ENCODE measurements at regions not wholly inside any gene's neighbourhood (a gene's known extent, or its start where the extent isn't known, plus 50 kb on each side); places are given as distances from the start of the nearest gene placed in this dataset.

- no peak for ATAC-seq
These were observed 197.4 kb upstream of the KLF14 start for GRCh38 chr7:130931423-130931822.

DNA sequence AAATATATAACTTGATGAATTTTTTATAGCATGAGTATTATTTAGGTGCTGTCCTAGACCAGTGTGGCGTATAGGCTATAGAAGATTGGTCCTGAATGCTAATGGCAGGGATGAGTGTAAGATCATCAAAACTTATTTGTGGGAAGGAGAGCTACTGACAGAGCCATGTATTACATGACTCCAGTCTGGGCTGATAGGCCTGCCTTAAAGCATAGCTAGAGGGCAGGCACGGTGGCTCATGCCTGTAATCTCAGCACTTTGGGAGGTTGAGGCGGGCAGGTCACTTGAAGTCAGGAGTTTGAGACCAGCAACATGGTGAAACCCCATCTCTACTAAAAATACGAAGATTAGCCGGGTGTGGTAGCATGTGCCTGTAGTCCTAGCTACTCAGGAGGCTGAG is 198.1 kb upstream of the KLF14 start:
- ATAC-seq: no peak

DNA sequence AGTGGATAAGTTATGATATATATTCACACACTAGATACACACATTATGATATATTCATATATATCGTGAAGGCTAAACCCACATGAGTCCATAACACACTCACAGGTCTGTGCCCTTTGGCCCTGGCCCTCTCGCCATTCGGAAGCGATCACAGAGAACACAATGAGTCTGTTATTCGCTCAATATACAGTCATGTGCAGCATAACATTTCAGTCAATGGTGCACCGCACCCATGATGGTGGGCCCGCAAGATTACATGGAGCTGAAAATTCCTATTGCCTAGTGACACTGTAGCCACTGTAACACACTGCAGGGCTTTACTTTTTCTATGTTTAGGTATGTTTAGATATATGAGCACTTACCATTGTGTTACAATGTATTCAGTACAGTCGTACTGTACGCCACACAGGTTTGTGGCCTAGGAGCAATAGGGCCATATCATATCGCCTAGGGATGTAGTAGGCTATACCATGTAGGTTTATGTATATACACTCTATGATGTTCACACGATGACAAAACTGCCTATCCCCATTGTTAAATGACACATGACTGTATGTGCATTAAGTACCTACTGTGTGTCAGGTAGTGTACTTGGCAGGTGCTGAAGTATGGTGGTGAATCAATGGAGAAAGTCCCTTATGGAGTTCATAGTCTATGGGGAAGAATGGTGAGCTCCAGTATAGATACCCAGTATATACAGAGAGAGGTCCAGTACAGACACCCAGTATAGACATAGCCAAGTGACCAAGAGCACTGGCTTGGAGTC is 198.8 kb upstream of the KLF14 start:
- peak; percentile 6 for ATAC-seq

DNA sequence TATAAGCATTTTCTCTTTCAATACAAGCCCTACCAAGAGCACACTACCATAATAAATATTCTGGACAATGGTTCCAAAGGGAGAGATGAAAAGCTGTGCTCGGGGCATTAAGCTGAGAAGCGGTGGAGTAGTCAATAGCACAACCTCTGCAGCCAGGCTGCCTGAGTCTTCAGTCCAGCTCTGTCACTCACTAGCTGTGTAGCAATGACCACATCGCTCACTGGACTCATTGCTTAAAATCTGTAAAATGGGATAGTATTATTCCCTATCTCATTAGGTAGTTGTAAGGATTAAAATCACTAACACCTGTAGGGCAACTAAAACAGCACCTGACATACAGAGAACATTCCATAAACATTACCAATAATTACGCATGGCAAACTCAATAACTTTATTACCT is 199.9 kb upstream of the KLF14 start:
- no peak for ATAC-seq

- no peak for ATAC-seq
These were observed 201.7 kb upstream of the KLF14 start for GRCh38 chr7:130935564-130936157.

DNA sequence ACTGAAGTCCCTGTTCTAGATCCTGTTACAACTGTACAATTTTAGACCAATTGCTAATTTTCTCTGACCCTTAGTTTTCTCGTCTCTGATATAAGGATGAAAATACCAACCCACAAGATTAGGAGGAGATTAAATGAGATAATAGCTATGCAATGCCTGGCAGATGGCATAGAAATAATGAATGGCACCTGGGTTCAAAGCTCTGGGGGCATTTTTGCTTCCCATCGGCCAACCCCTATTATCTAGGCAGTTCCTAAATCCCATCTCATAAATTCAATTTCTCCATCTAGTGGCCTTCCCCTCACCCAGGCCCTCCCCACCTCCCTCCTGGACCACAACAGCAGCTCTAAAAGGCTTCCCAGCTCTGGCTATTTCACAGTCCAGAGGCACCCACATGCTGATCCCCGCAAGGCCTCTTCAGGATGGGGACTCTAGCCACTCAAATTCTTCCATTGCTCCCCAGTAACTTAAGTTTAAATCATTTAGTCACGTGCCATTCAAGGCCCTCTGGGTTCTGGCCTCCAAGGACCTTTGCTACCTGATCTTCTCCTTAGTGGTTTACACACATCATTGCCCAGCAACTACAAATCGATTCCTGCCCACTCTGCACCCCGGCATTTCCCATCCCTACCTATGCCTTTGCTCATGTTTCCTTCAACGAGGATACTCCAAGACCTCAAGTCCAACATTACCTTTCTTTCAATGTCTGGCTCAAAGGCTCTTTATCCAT is 202.4 kb upstream of the KLF14 start:
- no peak for ATAC-seq

- no peak for ATAC-seq
These were observed 203.0 kb upstream of the KLF14 start for GRCh38 chr7:130937016-130937415.

GRCh38 chr7:130937830-130938229 is 203.8 kb upstream of the KLF14 start:
- ATAC-seq: no peak

DNA sequence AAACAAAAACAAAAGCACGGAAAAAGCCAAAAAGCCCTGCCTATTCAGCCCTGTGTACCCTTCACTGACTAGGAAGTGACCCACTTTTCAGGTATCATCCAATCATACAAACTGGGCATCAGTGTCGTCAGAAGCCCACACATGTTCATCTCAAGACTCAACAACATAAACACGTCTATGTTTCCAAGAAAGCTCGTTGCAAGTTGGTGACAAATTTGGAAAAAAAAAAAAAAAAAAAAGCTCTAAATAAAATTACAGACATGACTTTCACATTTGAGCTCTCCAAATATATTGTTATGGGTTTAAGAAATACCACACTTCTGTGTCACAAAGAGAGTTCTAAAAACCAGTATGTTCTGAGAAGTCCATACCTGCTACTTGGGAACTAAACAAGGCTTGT is 204.7 kb upstream of the KLF14 start:
- peak; percentile 77 for ATAC-seq

GRCh38 chr7:130939321-130940095 is 205.5 kb upstream of the KLF14 start:
- ATAC-seq: no peak

DNA sequence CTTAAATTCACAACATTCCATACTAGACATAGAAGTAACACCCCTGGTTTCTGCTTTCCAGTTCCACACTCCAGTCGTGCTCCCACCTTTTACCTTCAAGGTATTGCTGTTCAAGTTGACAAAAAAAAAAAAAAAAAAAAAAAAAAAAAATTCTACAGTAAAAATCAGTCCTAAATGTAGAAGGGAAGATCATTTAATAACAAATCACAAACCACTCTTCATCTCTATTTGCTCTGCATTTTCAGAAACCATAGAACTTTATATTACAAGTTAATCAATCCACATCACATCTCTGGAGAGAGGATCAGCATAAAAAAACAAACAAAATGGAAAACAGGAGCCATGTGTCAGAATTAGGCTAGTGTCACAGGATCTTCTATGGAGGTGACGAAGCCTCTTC is 206.3 kb upstream of the KLF14 start:
- no peak for ATAC-seq

DNA sequence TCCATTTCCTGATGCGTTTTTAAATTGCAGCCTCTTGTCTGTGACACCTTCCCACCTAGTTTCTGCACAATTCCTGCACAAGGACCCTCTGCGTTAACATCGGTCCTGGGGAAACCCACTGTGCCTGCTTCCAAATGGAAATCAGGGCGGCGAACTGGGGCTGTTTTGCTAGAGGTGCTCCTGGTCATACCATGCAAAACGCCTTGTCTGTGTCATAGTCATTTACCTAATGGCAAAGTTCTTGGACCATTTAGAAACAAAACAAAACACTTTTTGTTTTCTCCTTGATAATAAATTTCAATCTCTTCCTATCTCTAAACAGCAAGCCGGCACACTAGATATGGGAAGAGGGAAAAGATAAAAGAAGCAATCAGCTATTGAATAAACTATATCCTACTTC is 206.9 kb upstream of the KLF14 start:
- no peak for ATAC-seq

- ATAC-seq: no peak
These were observed 207.6 kb upstream of the KLF14 start for GRCh38 chr7:130941322-130942210.

DNA sequence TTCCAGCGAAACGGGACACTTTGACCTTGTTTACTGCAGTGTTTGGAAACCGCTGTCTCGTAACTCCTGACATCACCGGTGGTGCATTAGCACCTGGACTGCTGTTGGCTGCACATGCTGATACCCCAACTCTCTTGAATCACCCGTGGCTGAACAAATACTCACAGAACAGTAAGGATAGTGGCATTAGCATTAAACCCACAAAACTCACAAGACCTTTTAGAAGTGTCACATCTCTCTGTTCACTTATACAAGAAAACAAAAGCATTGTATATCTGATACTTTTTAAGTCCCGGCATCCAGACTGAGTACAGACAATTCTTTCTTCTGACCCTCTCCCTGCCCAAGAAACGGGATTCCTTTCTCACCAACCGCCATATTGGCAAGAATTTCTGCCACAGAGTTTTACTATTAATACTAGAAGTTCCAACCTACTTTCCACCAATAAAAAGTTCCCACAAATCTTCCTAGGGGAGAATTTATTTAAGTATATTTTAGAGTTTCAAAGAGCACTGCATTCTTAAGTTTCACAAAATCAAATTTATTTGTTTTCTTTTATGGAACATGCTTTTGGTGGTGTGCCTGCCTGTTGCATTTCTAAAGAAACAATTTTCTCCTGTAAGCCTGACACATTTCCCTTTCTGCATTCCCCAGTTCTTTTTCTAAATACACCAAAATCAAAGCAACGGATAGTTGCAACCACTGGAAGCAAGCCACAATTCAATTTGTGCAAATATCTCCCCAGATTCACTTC is 208.4 kb upstream of the KLF14 start:
- no peak for ATAC-seq

DNA sequence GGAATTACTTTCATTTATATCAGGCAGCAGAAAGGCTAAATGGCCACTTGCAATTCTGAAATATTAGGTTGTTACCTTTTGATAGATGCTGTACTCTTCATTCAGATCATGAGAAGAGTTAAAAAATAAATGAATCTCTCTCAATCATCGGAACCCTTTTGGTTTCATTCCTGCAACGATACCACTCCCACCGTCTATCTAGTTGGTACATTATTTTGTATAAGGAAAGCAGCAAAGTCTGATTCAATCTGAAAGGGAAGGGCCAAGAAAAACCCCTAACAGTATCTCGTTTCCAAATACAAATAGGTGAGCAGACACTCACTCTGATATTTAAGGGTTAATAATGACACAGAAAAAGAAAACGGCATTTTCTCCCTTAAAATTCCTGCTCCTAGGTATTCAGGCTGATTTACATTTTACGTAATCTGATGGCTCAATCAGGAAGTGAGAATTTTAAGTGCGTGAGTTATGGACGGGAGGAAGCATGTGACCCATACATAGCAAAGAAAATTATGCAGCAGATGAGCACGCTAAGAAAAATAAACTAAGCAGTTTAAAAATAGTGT is 209.4 kb upstream of the KLF14 start:
- ATAC-seq: peak; percentile 2 to 9

GRCh38 chr7:130943981-130944380 is 210.0 kb upstream of the KLF14 start:
- ATAC-seq: no peak

- no peak for ATAC-seq
These were observed 211.0 kb upstream of the KLF14 start for GRCh38 chr7:130944997-130945396.

DNA sequence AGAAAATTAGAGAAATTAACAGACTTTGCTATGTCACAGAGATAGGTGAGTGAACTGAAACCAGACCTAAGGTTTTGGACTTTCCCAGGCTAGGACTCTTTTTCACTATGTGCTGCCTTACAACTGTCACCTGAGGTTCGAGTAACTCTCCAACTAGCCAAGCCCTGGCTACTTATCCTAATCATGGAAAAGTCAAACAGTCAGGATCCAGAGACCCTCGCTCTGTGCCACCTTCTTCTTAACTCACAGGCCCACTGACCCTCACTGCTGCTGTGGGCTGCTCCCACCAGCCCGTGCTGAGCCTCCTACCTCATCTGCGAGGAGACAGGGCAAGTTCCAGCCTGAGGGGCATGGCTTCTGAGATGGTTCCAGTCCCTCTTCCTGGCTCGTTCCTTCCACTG is 211.4 kb upstream of the KLF14 start:
- ATAC-seq: peak; percentile 55 to 56

GRCh38 chr7:130946114-130946513 is 212.1 kb upstream of the KLF14 start:
- ATAC-seq: no peak

GRCh38 chr7:130947792-130948580 is 214.0 kb upstream of the KLF14 start:
- ATAC-seq: peak; percentile 5 to 21
